Testis (tissue), 2 donors: ENCODE measurements at regions not wholly inside any gene's neighbourhood (a gene's known extent, or its start where the extent isn't known, plus 50 kb on each side); places are given as distances from the start of the nearest gene placed in this dataset.

ENCODE experiments used
- DNase-seq: peaks from one replicate; pipeline ENCODE4 v3.0.0-alpha.2; 2019
- H3K27ac ChIP-seq, 2 donors: fragments of 200-600 bp; sonication (generic); one replicate each; pipeline ENCODE4 v1.5.1; 2019
- H3K27me3 ChIP-seq: fragments of 200-600 bp; sonication (generic); one replicate; pipeline ENCODE4 v1.5.1; 2019
- H3K36me3 ChIP-seq: fragments of 200-600 bp; sonication (generic); one replicate; pipeline ENCODE4 v1.5.1; 2017; ENCODE audit warnings: low read depth; ENCODE audit errors: missing control alignments
- H3K4me1 ChIP-seq: fragments of 200-600 bp; sonication (generic); one replicate; pipeline ENCODE4 v1.5.1; 2019
- H3K4me3 ChIP-seq, 2 donors: fragments of 200-600 bp; sonication (generic); one replicate each; pipeline ENCODE4 v1.5.1; 2017 to 2019
- H3K9me3 ChIP-seq: fragments of 200-600 bp; sonication (generic); one replicate; pipeline ENCODE4 v1.5.1; 2017
- CTCF ChIP-seq, 3 experiments: fragments of 450-650 bp in 2 of 3; fragments of 200-600 bp in 1 of 3; sonication (generic) in 1 of 3; IDR thresholded peaks; one replicate each; pipeline ENCODE4 v1.5.1; 2016 to 2019; ENCODE audit warnings: antibody characterized with exemption in 3 of 3, mild to moderate bottlenecking in 2 of 3, moderate library complexity in 1 of 3
- POLR2A ChIP-seq: fragments of 450-650 bp; IDR thresholded peaks from one replicate; pipeline ENCODE4 v1.6.1; 2017; ENCODE audit warnings: antibody characterized with exemption, mild to moderate bottlenecking, moderate library complexity
- WGBS, 2 donors: methylation state at CpG; one replicate each; pipeline ENCODE4 v1.1.5; 2018; 5-methylcytosine and 5-hydroxymethylcytosine counted together
- intact Hi-C: fragments of 100-400 bp; cut with DNase I; formaldehyde crosslinking; loops from one replicate; pipeline ENCODE4 v1.15.1; 2023; ENCODE audit warnings: low total_unique reads

GRCh38 chr5:87649455-87649854 is 236.7 kb upstream of the CCNH start:
- H3K36me3 ChIP-seq, result no peaks in the 10 kb centered on the region
- no peak for DNase-seq
- H3K9me3 ChIP-seq, result no peaks in the 10 kb centered on the region
- H3K4me1 ChIP-seq, result no peaks in the 10 kb centered on the region
- TF ChIP-seq CTCF (IDR thresholded peaks at IDR 0.05), result no peak
- TF ChIP-seq POLR2A, result no peak
- no peaks in the 10 kb centered on the region for H3K27me3 ChIP-seq
- H3K27ac ChIP-seq, result no peak overlapping the region
- 87 to 90% methylated on average over 4 of the region's 4 CpGs for WGBS, 2 donors
- H3K4me3 ChIP-seq, result no peak overlapping the region
- intact Hi-C loops, result no loop called here

- Histone ChIP-seq H3K27ac (no peak overlapping the region), H3K4me1 (no peaks in the 10 kb centered on the region), H3K4me3 (no peak overlapping the region), H3K9me3 (no peaks in the 10 kb centered on the region), H3K27me3 (no peaks in the 10 kb centered on the region), H3K36me3 (no peaks in the 10 kb centered on the region)
- TF ChIP-seq POLR2A, result no peak
- no peak for TF ChIP-seq CTCF (IDR thresholded peaks at IDR 0.05)
- 69 to 85% methylated on average over 3 of the region's 3 CpGs for WGBS, 2 donors
- DNase-seq, result no peak
- intact Hi-C loops, result no loop called here
Observed at GRCh38 chr5:87645224-87645623, 232.5 kb upstream of the CCNH start.

GRCh38 chr5:87640902-87641301 is 228.2 kb upstream of the CCNH start:
- intact Hi-C loops, result no loop called here
- no peak for TF ChIP-seq POLR2A
- no peak for TF ChIP-seq CTCF (IDR thresholded peaks at IDR 0.05)

GRCh38 chr5:87627363-87627762 is 214.6 kb upstream of the CCNH start:
- intact Hi-C loops, result no loop called here
- H3K27ac ChIP-seq, result no peak overlapping the region
- no peaks in the 10 kb centered on the region for H3K36me3 ChIP-seq
- WGBS, 2 donors, result 73 to 89% methylated on average over 1 of the region's 1 CpG
- no peak overlapping the region for H3K4me3 ChIP-seq
- no peak for DNase-seq
- no peaks in the 10 kb centered on the region for H3K4me1 ChIP-seq
- H3K9me3 ChIP-seq, result no peaks in the 10 kb centered on the region
- no peaks in the 10 kb centered on the region for H3K27me3 ChIP-seq
- no peak for TF ChIP-seq POLR2A
- TF ChIP-seq CTCF (IDR thresholded peaks at IDR 0.05), result no peak

More at GRCh38 chr5:87640902-87641301, 228.2 kb upstream of the CCNH start:
- no peak overlapping the region for H3K27ac ChIP-seq
- H3K27me3 ChIP-seq, result no peaks in the 10 kb centered on the region
- no peak for DNase-seq
- no peaks in the 10 kb centered on the region for H3K4me1 ChIP-seq
- no peaks in the 10 kb centered on the region for H3K36me3 ChIP-seq
- no peak overlapping the region for H3K4me3 ChIP-seq
- H3K9me3 ChIP-seq, result no peaks in the 10 kb centered on the region

- Histone ChIP-seq H3K27me3 (no peaks in the 10 kb centered on the region), H3K36me3 (no peaks in the 10 kb centered on the region), H3K4me3 (no peak overlapping the region), H3K9me3 (no peaks in the 10 kb centered on the region), H3K4me1 (no peaks in the 10 kb centered on the region), H3K27ac (no peak overlapping the region)
- TF ChIP-seq CTCF (IDR thresholded peaks at IDR 0.05), result no peak
- no peak for TF ChIP-seq POLR2A
- intact Hi-C loops, result no loop called here
- no peak for DNase-seq
- WGBS, 2 donors, result 64% methylated on average over 1 of the region's 1 CpG
Observed at GRCh38 chr5:87608385-87608784, 195.7 kb upstream of the CCNH start.
